NCI-H524 treated with DMSO at 0.1 percent for 48 hours (cell line): ENCODE measurements at regions not wholly inside any gene's neighbourhood (a gene's known extent, or its start where the extent isn't known, plus 50 kb on each side); places are given as distances from the start of the nearest gene placed in this dataset.

Experiments
- DNase-seq: peaks from one replicate; lab custom pipeline; 2025; lab: John Stamatoyannopoulos, UW

DNA sequence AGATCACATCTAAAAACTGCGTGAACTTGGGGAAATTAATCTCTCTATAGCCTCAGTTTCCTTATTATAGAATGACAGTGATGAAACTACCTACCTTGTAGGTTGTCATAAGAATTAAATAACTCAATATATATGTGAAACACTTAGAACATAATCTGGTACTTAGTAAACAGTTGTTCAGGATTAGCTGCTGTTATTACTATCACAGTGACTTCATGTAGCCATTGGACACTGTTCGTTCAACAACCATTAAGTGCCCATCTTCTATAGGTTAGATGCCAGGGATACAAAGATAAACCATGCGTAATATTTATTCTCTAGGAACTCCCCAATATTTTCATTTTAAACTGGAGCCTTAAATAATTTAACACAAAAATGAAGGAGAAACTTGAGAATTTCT lies 329.0 kb upstream of the PROK2 start:
- no peak for DNase-seq

DNA sequence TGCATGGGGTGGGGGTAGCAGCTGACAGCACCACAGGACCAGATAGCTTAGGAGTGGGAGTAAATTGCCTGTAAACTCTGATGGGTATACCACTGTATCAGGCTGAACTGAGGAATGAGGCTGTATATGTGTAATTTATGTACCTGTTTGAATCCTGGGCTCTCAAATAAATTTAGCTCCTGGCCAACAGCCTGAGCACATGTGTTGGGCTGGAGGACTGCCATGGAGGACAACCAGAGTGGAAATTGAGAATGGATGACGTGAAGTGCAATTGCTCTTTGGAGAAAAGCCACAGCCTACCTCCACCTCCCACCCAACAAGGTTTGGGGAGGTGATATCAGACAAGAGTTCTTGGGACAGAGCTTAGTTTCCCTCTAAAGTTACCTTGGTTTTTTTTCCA lies 328.6 kb upstream of the PROK2 start:
- DNase-seq = no peak

DNA sequence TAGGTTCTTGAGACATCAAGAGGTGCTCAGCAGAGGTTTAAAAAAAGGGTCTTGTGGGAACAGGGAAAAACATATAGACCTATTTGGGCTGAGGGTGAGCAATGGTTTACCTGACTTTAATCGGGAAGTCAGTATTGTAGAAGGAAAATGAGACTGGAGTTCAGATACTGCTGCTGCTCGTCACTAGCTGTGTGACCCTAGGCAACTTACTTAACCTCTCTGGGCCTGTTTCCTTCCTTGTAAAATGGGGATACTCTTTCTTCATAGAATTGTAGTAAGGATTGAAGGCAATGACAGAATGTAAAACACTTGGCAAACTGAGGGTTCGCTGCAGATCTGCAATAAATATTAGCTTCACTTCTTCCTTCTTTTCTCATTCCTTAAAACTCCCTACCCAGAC lies 327.5 kb upstream of the PROK2 start:
- no peak for DNase-seq

DNA sequence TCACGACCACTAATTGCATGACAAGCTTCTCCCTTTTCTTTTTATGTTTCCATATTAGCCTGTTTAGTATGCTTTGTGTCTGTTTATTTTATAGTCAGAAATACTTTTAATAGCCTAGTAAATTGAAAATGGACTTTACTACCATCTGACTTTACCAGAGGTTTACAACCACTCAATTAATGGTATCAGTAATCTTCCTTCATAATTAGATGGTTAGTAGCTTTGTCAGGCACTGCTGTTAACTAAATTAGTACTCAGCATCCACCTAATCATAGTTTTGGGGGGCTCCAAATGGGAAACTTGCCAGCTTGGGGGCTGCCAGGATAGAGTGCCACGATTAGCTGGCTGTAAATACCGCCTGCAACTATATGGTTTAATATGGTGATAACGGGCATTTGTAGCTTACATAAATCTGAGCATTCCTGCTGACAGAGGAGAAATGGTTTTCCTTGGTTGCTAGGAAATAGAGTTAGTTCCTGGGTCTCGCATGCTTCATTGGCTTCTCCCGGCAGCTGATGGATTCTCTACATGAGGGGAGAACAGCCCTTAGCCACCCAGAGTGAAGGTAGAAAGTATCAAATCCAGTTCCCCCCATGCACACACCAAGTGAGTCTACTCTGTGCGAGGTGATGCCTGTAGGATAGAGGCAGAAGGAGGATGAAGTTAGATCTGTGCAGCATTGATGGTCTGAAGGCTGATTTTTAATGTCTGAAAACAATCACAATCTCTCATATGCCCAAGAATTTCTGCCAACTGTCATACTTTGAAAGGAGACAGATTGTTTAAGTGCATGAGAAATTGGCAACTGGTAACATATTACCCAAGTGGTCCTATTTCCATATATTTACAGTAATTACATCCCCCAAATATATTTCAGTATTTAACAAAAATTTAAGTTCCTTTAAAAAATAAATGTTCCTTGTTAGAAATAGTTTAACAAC lies 326.6 kb upstream of the PROK2 start:
- DNase-seq = no peak

DNA sequence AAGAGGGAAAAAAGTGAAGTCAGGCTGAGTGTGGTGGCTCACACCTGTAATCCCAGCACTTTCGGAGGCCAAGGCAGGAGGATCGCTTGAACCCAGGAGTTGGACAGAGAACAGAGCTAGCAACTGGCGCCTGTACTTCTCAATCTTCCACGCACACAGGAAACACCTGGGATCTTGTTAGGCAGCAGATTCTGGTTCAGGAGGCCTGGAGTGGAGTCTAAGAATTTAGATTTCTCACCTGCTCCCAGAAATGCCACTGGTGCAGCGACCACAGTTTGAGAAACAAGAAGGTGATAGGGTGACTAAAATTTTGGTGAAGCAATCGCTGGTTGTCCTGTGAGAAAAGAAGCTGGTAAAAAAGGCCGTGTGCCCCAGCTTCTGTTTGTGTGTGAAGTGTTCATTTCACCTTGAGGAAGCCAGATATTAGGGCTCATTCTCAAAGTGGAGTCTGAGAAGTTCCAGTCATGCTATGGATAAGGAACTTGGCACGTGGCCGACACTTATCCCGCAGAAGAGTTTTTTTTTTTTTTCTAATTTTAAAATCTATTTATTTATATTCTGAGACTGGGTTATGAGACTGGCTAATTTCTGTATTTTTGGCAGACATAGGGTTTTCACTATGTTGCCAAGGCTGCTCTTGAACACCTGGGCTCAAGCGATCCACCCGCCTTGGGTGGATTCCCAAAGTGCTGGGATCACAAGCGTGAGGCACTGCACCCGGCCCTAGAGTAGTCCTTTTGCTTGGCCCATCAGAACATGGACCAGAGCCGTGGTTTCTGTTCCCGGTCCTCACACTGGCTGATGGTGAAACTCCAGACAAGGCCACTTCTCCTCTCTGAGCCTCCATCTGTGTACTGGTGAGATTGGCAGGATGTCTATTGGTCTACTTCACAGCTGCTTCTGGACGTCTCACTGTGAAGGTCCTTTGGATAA lies 324.6 kb upstream of the PROK2 start:
- DNase-seq = no peak

DNA sequence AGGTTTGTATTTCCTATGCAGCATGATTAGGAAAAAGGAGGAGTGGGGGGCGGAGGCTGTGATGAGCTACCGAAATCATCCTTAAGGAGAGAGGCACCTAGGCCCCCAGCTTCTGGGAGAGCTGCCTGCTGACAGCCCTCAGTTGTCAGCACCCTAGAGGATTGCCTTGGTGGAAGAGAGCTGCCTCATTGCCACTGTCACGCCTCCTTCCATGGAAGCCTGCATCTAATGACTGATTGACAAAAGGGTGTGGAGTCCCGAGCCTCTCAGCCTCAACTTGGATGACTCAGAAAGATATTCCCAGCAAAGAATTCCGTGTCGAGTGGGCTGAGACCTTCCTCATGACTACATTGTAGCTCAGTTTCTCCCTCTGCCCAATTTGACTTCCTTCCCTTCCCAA lies 320.4 kb upstream of the PROK2 start:
- no peak for DNase-seq

DNA sequence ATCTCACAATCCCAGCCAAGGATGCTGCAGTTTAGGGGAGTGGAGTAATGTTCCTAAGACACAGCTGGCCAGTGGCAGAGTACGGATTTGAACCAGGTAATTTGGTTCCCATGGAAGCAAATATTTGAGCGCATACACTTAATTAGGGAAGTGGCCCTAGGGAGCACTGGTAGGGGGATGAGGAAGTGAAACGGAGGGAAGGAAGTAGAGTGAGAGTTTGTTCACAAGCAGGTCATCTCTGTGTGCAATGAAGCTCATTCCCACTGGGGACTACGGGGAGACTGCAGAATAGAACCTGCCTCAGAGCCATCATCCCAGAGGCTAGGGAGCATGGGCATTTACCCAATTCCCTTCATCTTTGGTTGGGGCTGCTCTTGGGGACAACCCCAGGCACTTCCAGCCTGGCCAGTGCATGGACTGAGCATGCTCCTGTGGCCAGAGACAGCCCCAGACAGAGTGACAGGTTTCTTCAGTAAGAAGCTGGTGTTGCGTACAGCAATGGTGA lies 317.2 kb upstream of the PROK2 start:
- no peak for DNase-seq

DNA sequence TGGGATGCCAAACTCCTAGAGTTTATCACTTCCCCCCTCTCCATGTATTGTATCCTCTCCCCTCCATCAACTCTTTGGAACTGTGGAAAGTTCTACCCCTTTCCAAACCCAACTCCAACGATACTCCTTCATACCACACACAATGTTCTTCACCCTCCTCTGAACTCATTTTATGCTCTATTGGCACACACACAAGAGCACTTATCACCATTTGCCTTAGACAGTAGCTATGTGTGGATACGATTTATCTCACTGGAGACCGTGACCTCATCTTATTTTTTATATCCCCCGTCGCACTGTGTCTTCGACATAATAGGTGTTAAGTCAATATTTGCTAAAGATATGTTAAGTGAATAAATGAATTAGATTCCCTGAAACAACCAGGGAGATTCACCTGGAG lies 316.5 kb upstream of the PROK2 start:
- DNase-seq = no peak

DNA sequence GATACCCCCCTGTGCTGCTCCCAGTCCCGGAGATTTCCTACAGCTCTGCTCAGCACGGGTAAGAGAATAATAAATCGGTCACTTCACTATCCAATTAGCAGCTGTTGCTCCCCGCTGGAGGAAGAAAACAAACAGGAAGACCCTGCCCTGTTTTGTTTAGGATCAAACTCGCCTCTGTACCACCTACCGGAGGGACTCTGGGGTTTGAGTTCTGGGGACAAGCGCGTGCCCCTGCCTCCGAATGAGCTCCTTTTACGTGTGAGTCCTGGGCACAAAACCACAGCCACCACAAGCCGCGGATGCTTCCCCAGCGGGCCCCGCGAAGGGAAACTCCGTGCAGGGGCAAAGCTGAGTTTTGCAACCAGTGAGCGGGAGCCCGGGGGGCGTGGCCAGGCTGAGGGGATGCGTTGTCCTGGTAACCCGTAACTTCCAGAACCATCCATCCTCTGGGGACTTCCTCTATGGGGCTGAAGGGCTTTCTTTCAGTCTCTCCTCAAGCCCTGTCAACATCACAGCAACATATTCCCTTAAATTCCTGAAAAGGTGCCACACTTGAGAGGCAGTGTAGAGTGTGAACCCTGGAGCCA lies 315.7 kb upstream of the PROK2 start:
- DNase-seq = peak; percentile 39

DNA sequence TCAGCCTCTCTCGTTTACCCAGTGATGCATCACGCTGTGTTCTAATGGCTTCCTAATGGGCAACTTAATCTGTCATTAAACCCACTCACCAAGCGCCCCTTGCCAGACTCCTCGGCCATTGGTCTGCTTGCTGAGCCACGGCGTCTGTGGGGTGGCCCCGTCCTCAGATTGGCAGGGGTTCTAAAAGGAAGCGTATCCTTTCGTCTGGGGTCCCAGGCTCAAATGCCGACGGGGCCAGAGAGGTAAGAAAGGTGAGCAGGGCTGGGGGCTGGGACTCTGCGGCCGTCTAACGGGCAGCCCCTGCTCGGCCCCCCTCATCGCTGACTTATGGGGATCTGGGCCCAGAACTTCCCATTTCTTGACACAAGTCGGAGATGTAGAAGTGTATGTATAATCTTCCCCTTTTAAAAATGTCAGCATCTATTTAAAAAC lies 315.1 kb upstream of the PROK2 start:
- peak; percentile 73 for DNase-seq

DNA sequence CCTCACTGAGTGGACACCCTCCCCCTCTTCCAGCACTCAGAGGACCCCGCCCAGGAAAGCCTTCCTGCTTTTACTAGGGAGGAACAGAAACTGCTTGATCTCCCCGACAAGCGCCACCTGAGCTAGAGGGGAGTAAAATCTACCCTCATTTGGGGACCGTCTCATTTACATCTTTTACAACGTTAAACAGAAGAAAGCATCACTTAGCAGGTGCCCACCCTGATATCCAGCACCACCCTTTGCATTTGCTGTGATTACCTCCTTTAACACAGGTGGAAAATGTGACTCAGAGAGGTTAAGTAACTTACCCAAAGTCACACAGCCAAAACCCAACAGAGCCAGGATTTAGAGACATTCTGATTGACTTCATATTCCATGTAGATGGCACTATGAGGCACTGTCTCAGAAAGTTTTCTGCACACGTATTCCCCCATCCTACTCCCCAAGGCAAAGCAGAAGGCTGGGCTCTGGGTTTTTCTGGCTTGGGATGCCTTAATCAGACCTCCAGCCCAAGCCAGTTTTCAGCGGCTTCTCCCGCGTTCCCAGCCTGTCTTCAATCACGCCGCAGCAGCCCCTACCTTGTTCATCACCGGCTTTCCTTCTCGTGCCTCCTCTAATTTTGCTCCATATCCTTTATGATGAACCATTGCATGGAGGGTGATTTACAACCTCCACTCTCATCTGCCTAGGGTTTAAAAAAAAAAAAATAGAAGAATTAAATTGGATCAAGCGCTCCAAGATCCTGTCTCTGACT lies 314.6 kb upstream of the PROK2 start:
- no peak for DNase-seq

DNA sequence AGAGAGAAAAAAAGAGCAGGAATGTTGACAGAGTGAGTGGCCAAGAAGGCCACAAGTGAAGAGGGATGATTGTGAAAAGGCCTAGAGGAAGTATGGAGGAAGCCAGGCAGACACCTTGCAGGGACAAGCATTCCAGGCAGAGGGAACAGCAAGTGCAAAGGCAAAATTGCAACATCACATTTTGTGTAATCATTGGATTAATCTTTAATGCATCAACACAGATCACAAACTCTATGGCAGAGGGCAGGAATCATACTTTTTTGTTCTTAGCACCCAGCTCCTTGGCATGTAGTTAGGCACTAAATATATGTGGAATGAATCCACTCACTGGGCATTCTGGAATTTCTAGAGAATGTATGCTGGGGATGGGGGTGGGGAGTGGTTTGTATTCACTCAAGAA lies 312.1 kb upstream of the PROK2 start:
- no peak for DNase-seq

DNA sequence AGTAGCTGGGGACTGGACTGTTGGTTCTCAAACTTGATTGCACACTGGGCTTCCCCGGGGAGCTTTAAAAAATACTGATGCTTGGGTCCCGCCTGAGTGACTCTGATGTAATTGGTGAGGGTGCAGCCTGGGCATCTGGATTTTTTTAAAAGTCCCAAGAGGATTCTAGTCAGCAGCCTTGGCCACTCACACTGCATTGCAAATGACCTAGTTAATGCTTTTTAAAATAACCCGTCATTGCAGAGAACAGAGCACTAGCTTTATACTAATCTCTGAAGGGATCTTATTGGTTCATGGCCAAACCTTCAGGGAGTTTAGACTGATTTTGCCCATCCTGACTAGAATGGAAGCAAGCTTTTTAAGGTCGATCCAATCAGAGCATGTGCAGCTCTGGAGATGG lies 310.6 kb upstream of the PROK2 start:
- DNase-seq = no peak

DNA sequence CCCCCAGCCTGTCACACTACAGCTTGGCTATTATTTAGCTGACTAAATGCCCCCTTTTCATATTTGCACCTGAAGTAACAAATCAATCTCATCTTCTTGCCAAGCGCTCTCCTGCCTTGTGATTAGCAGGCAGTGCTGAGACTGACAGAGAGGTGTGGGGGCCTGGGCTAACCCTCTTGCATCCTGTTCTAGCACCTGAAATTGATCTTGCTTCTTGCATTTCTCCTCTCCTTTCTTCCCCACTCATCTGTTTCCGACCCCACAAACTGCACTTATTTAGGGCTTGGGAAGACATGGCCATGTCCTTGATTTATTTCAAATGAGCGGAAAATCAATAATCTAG lies 309.0 kb upstream of the PROK2 start:
- no peak for DNase-seq

DNA sequence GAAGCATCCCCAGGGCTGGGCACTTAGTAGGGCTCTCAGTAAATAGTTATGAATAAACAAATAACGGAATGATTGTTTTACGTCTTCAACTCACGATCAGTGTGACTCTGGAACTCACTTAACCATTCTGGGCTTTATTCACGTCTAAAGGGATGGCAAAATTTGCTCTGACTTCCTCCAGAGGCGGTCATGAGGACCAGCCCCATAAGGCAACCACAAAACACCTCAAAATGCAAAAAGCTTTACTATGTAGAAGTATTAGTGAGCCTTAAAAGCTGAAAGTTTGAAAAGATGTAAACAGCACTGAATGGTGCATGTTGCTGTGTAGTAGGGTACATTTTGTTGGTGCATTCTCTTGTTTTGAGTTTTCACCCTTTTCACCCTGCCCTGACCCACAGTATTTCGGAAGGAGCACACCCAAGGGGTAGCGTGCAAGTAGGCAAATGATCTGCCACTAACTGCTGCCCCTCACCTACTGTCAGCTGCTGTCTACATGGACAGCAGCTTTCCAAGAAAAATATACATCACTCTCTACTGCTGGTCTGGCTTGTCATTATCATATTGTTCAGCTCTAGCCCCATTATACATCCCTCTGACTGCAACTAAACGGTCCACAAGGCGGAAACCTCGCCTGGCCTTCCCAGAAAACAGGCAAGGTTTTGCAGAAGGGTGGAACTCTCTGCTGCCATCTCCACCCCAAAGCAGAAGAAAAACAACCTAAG lies 308.5 kb upstream of the PROK2 start:
- no peak for DNase-seq

DNA sequence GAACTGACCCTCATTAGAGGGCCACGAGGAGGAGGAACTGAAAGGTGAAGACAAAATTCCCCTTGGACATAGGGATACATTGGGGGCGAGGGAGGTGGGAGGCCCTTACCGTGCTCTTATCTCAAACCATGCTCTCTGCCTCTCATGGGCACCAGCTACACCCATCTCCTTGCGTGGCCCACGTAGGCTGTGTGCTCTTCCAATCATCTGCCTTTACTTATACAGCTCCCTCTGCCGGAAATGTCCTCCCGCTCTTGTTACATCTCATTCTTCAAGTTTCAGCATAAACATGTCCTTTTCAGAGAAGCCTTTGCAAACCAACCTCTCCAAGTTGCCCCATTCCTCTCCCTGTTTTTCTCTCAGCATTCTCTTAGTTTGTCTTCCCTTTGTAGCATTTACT lies 307.8 kb upstream of the PROK2 start:
- no peak for DNase-seq

DNA sequence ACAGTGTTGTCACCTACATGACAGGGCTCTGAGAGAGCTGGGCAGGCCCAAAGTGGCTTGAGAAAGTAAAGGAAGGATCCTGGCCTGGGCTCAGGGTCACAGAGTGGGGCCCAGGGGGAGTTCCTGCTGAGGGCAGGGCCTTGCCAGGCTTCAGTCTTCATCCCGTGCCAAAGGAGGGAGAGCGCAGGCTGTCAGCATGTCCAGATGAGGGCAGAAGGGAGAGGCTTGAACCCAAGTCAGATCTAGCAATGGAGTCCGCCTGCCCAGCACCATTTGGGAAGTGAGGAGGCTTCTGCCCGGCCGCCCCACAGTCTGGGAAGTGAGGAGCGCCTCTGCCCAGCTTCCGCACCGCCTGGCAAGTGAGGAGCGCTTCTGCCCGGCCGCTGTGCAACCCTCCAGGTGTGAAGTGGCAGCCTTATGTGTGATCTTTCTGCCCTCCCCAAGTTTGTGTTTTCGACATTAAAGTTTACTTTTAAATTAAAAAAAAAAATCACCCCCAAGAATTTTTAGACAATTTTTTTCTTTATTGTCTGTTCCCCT lies 303.6 kb upstream of the PROK2 start:
- DNase-seq = no peak

DNA sequence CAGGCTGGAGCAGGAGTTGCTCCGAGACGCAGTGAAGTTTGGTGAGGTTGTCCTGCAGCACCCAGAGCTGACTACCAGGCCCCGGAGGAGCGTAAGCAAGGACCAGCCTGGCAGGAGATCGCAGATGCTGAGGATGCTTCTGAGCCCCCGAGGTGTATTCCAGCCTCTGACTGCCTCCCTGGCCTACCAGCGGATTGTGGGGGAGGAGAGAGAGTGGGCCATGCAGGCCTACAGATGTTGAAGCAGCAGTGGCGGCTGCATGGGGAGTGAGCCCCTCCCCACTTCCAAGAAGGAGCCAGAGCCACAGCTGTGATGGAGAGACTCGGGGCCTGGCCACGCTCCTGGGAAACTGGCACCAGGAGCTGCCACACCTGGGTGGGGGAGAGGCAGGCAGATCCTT lies 302.5 kb upstream of the PROK2 start:
- DNase-seq = no peak

DNA sequence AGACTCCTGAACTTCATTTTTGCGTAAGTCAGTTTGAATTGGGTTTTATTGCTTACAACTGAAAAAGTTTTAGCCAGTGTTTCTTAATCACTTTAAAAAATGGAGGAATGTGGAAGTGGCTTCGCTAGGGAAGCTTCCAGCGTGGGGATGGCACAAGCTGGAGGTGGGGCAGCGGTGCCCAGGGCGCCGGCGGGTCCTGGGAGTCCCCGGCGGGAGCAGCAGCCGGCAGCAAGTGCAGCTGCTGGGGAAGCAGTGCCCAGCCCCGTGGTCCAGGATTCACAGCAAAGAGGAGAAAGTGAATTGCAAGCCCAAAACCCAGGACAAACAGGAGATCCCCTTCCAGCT lies 301.8 kb upstream of the PROK2 start:
- no peak for DNase-seq

DNA sequence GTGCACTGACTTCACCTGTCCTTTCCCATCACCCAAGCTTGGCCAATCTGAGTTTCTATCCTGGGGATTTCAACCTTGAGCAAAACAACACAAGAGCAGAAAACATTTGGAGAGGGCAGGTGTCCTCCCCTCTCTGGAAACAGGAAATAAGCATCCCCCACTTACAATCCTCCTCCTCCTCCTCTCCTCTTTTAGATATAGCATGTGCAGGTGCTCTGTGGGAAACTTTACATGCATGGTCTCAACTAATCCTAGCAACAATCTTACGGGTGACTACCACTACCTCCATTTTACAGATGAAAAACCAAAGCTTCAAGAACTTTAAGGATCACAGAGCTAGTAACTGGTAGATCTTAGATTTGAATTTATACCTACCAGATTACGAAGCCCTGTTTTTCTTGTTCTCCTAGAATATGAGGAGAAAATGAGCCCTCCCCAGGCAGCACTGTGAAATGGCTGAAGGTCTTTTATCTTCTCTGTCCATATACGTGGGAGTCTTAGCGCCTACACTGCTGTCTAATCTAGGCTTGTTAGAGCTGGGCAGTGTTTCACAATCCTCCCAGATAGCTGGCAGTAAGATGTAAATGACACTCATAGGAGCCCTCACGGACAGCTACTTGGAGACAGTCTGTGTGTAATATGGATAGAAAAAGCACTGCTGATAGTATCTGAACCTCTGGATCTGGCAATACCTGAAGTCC lies 301.2 kb upstream of the PROK2 start:
- no peak for DNase-seq
